SU-DHL-6 (cell line): ENCODE measurements at regions not wholly inside any gene's neighbourhood (a gene's known extent, or its start where the extent isn't known, plus 50 kb on each side); places are given as distances from the start of the nearest gene placed in this dataset.

Source experiments
- CTCF ChIP-seq: fragments of 200-600 bp; sonication (generic); IDR thresholded peaks from one replicate; pipeline ENCODE4 v1.5.1; 2017; ENCODE audit warnings: antibody characterized with exemption, mild to moderate bottlenecking, low read length, moderate library complexity; ENCODE audit not compliant: insufficient read depth, poor library complexity, severe bottlenecking
- EZH2phosphoT487 ChIP-seq: fragments of 200-600 bp; sonication (generic), shearing (Covaris generic); conservative IDR thresholded peaks from 2 replicates; pipeline ENCODE4 v1.6.1; 2018; ENCODE audit warnings: mild to moderate bottlenecking, antibody characterized with exemption, low read length, moderate library complexity, mixed read lengths

GRCh38 chr2:120905298-120905697, 169.6 kb downstream of the GLI2 start:
- TF ChIP-seq CTCF (no peak), EZH2phosphoT487 (no peak)
